H1 (cell line): ENCODE measurements at regions not wholly inside any gene's neighbourhood (a gene's known extent, or its start where the extent isn't known, plus 50 kb on each side); places are given as distances from the start of the nearest gene placed in this dataset.

Experiments
- EGR1 ChIP-seq: IDR thresholded peaks from 2 replicates; pipeline ENCODE4 v1.6.1; 2011; ENCODE audit warnings: low read depth, low read length, borderline replicate concordance
- EZH2 ChIP-seq: fragments of 200-600 bp; sonication (generic); IDR thresholded peaks from 2 replicates; pipeline ENCODE4 v1.7.1; 2012; ENCODE audit warnings: low read depth, mild to moderate bottlenecking, moderate library complexity, low read length, inconsistent platforms; ENCODE audit not compliant: severe bottlenecking
- GABPA ChIP-seq: IDR thresholded peaks from 2 replicates; pipeline ENCODE4 v1.6.1; 2011; ENCODE audit warnings: mild to moderate bottlenecking, low read length, moderate library complexity, borderline replicate concordance; ENCODE audit not compliant: insufficient read depth
- KDM4A ChIP-seq: IDR thresholded peaks from one replicate; pipeline ENCODE4 v1.7.1; 2012; ENCODE audit warnings: low read depth, mild to moderate bottlenecking, moderate library complexity, low read length, inconsistent platforms; ENCODE audit not compliant: severe bottlenecking
- NRF1 ChIP-seq: IDR thresholded peaks from 2 replicates; pipeline ENCODE4 v1.6.1; 2011; ENCODE audit warnings: mild to moderate bottlenecking, low read depth, low read length, improper control_type of control experiment
- POLR2AphosphoS5 ChIP-seq: IDR thresholded peaks from 2 replicates; pipeline ENCODE4 v1.6.1; 2011; ENCODE audit warnings: low read depth, low read length
- RXRA ChIP-seq: IDR thresholded peaks from 2 replicates; pipeline ENCODE4 v1.6.1; 2011; ENCODE audit warnings: low read depth, mild to moderate bottlenecking, low read length, moderate library complexity; ENCODE audit not compliant: insufficient read depth
- SIN3A ChIP-seq, 2 experiments: IDR thresholded peaks in 1 of 2; conservative IDR thresholded peaks in 1 of 2; 2 replicates each; pipeline ENCODE4 v1.6.1; 2011 to 2012; ENCODE audit warnings: low read length in 2 of 2, improper control_type of control experiment in 1 of 2, low read depth in 1 of 2, mild to moderate bottlenecking in 1 of 2
- SUZ12 ChIP-seq: fragments of 200-600 bp; sonication (generic); IDR thresholded peaks from 2 replicates; pipeline ENCODE4 v1.6.1; 2012; ENCODE audit warnings: mild to moderate bottlenecking, inconsistent platforms, low read length, moderate library complexity, mixed read lengths
- TAF1 ChIP-seq: IDR thresholded peaks from 2 replicates; pipeline ENCODE4 v1.6.1; 2011; ENCODE audit warnings: mild to moderate bottlenecking, low read depth, low read length
- TF ChIP-seq, protein P1 (sequence below): IDR thresholded peaks from 2 replicates; pipeline ENCODE4 v1.6.1; 2012; ENCODE audit warnings: low read length, inconsistent platforms
- TF ChIP-seq, protein P2 (sequence below): IDR thresholded peaks from 2 replicates; pipeline ENCODE4 v1.6.1; 2012; ENCODE audit warnings: inconsistent platforms
- TF ChIP-seq, protein P3 (sequence below), 3 experiments: IDR thresholded peaks; 1 replicate in 2 of 3; 2 replicates in 1 of 3; pipeline versions ENCODE4 v1.5.1 to v1.6.1; 2011; ENCODE audit warnings: low read length in 3 of 3, mild to moderate bottlenecking in 3 of 3, inconsistent platforms in 2 of 3, low read depth in 1 of 3, moderate library complexity in 1 of 3; ENCODE audit not compliant: insufficient read depth in 1 of 3; ENCODE audit errors: control extremely low read depth in 1 of 3

DNA sequence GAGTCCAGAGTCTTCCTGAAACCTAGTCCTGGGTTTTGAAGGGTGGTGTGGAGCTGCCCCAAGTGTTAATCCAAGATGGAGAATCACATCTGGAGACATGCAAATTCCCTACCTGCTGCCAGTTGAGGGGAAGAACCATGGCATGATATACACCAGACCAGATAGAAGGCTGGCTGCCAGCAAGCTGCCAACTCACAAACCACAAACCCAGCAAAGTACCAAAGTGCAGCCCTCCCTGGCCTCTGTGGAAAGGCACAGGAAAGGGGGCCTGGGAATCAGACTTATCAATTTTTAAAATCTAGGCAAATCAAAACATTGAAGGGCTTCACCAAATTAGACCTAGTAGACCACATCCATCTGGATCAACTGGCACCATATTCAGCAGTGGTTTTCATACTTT lies 157.0 kb downstream of the TMEM26 start:
- TF ChIP-seq GABPA = no peak
- TF ChIP-seq SUZ12 = no peak
- TF ChIP-seq, protein P1, sequence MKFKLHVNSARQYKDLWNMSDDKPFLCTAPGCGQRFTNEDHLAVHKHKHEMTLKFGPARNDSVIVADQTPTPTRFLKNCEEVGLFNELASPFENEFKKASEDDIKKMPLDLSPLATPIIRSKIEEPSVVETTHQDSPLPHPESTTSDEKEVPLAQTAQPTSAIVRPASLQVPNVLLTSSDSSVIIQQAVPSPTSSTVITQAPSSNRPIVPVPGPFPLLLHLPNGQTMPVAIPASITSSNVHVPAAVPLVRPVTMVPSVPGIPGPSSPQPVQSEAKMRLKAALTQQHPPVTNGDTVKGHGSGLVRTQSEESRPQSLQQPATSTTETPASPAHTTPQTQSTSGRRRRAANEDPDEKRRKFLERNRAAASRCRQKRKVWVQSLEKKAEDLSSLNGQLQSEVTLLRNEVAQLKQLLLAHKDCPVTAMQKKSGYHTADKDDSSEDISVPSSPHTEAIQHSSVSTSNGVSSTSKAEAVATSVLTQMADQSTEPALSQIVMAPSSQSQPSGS = no peak
- TF ChIP-seq, protein P2, sequence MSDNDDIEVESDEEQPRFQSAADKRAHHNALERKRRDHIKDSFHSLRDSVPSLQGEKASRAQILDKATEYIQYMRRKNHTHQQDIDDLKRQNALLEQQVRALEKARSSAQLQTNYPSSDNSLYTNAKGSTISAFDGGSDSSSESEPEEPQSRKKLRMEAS = no peak
- TF ChIP-seq TAF1 = no peak
- TF ChIP-seq POLR2AphosphoS5 = no peak
- TF ChIP-seq SIN3A (conservative IDR thresholded peaks at IDR 0.05 in 1 of 2, IDR thresholded peaks at IDR 0.05 in 1 of 2; ENCODE audit: low read depth in 1 of 2, low read length in 2 of 2) = no peak
- no peak for TF ChIP-seq RXRA
- TF ChIP-seq, protein P3, sequence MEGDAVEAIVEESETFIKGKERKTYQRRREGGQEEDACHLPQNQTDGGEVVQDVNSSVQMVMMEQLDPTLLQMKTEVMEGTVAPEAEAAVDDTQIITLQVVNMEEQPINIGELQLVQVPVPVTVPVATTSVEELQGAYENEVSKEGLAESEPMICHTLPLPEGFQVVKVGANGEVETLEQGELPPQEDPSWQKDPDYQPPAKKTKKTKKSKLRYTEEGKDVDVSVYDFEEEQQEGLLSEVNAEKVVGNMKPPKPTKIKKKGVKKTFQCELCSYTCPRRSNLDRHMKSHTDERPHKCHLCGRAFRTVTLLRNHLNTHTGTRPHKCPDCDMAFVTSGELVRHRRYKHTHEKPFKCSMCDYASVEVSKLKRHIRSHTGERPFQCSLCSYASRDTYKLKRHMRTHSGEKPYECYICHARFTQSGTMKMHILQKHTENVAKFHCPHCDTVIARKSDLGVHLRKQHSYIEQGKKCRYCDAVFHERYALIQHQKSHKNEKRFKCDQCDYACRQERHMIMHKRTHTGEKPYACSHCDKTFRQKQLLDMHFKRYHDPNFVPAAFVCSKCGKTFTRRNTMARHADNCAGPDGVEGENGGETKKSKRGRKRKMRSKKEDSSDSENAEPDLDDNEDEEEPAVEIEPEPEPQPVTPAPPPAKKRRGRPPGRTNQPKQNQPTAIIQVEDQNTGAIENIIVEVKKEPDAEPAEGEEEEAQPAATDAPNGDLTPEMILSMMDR (IDR thresholded peaks at IDR 0.05; ENCODE audit: control extremely low read depth in 1 of 3, insufficient read depth in 1 of 3, low read depth in 1 of 3, low read length in 3 of 3) = no peak
- TF ChIP-seq EZH2 = no peak
- no peak for TF ChIP-seq NRF1
- TF ChIP-seq EGR1 = no peak
- no peak for TF ChIP-seq KDM4A
